PC-3 (cell line): ENCODE measurements at regions not wholly inside any gene's neighbourhood (a gene's known extent, or its start where the extent isn't known, plus 50 kb on each side); places are given as distances from the start of the nearest gene placed in this dataset.

Experiments used
- ATAC-seq: fragments of 200-7000 bp; cut with Tn5 transposase; 2 replicates; pipeline ENCODE4 v1.9.1; 2020; ENCODE audit warnings: mild to moderate bottlenecking, moderate library complexity
- BruUV-seq: library from RNA; stranded (reverse); fragments of 400-500 nt; replicated peaks from 2 replicates; lab custom pipeline; 2021; lab: Mats Ljungman, UMichigan
- CTCF ChIA-PET: fragments of 300-600 bp; sonication (Branson Sonifier 250); formaldehyde crosslinking; loops from one replicate; lab custom pipeline; 2022; ENCODE audit warnings: antibody characterized with exemption; lab: Charles Lee
- POLR2A ChIA-PET: fragments of 300-600 bp; sonication (Branson Sonifier 250); formaldehyde crosslinking; loops from one replicate; lab custom pipeline; 2022; ENCODE audit warnings: antibody characterized with exemption; ENCODE audit not compliant: unreplicated experiment; lab: Charles Lee
- DNase-seq: peaks from one replicate; pipeline ENCODE4 v3.0.0-alpha.2; 2015
- H2AFZ ChIP-seq: fragments of 300-600 bp; sonication (generic); 2 replicates; pipeline ENCODE4 v1.6.0; 2016; ENCODE audit warnings: antibody characterized with exemption, low read length
- H3F3A ChIP-seq: fragments of 300-600 bp; sonication (generic); one replicate; pipeline ENCODE4 v1.6.0; 2017; ENCODE audit warnings: antibody characterized with exemption, low read length, control low read depth, mild to moderate bottlenecking; ENCODE audit not compliant: unreplicated experiment
- H3K27ac ChIP-seq: fragments of 300-600 bp; sonication (generic); 2 replicates; pipeline ENCODE4 v1.5.1; 2016; ENCODE audit warnings: mild to moderate bottlenecking, low read length
- H3K27me3 ChIP-seq: fragments of 300-600 bp; sonication (generic); 2 replicates; pipeline ENCODE4 v1.6.1; 2016; ENCODE audit warnings: low read length, mixed read lengths
- H3K36me3 ChIP-seq: fragments of 300-600 bp; sonication (generic); 2 replicates; pipeline ENCODE4 v1.6.1; 2016; ENCODE audit warnings: low read depth, mixed run types, low read length, mixed read lengths
- H3K4me1 ChIP-seq: fragments of 300-600 bp; sonication (generic); 2 replicates; pipeline ENCODE4 v1.5.1; 2016; ENCODE audit warnings: low read length; ENCODE audit not compliant: insufficient read depth
- H3K4me2 ChIP-seq: fragments of 300-600 bp; sonication (generic); 2 replicates; pipeline ENCODE4 v1.6.0; 2016; ENCODE audit warnings: low read length
- H3K4me3 ChIP-seq: fragments of 300-600 bp; sonication (generic); 2 replicates; pipeline ENCODE4 v1.5.1; 2016; ENCODE audit warnings: mild to moderate bottlenecking, low read length, mixed read lengths
- H3K79me2 ChIP-seq: fragments of 300-600 bp; sonication (generic); 2 replicates; pipeline ENCODE4 v1.6.1; 2017; ENCODE audit warnings: low read length, mixed read lengths
- H3K9ac ChIP-seq: fragments of 300-600 bp; sonication (generic); 2 replicates; pipeline ENCODE4 v1.6.0; 2016; ENCODE audit warnings: mild to moderate bottlenecking, low read length
- H3K9me2 ChIP-seq: fragments of 300-600 bp; sonication (generic); replicated peaks from 2 replicates; pipeline ENCODE4 v1.6.1; 2016; ENCODE audit warnings: mixed run types, low read length, mixed read lengths
- H3K9me3 ChIP-seq: fragments of 300-600 bp; sonication (generic); 2 replicates; pipeline ENCODE4 v1.6.1; 2016; ENCODE audit warnings: low read length, mixed read lengths
- H4K20me1 ChIP-seq: fragments of 300-600 bp; sonication (generic); 2 replicates; pipeline ENCODE4 v1.6.1; 2016; ENCODE audit warnings: low read length, mixed read lengths
- EZH2 ChIP-seq: fragments of 300-600 bp; sonication (generic); IDR thresholded peaks from one replicate; pipeline ENCODE4 v1.6.1; 2017; ENCODE audit warnings: antibody characterized with exemption, mild to moderate bottlenecking, low read length; ENCODE audit not compliant: unreplicated experiment
- EZH2phosphoT487 ChIP-seq: fragments of 300-600 bp; sonication (generic); IDR thresholded peaks from 2 replicates; pipeline ENCODE4 v1.6.1; 2018; ENCODE audit warnings: mild to moderate bottlenecking, antibody characterized with exemption, low read length, borderline replicate concordance
- intact Hi-C: fragments of 100-400 bp; cut with micrococcal nuclease; formaldehyde crosslinking; loops from 2 replicates; pipeline ENCODE4 v1.9.0; 2023
- TF ChIP-seq, protein P1 (sequence below): fragments of 300-600 bp; sonication (generic); conservative IDR thresholded peaks from 2 replicates; pipeline ENCODE4 v1.5.1; 2017; ENCODE audit warnings: antibody characterized with exemption, low read depth, mild to moderate bottlenecking, low read length

DNA sequence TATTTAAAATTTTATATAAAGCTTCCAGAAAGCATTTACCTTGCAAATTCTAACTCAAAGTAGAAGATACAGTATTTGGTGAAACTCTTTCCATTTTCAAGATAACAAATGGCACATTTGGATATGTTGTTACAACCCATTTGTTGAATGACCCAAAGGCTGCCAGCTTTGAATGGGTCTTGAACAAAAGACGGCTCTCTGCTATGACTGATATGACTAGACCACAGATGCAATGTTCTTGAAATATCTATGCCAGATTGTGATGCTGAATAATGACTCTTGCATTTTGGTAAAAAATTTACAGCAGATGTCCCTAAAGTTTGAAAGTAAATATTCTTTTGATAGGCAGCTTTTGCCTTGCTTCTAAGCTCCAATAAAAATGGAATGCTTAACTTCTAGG is 99.6 kb downstream of the HTR1B start:
- Histone ChIP-seq H2AFZ (no peak overlapping the region), H3K4me1 (no peaks in the 10 kb centered on the region), H3K9me3 (no peaks in the 10 kb centered on the region), H3K9ac (no peak overlapping the region), H3K4me3 (no peak overlapping the region), H3K36me3 (no peaks in the 10 kb centered on the region), H3K27ac (no peak overlapping the region), H3K9me2 (no peaks in the 10 kb centered on the region), H3K4me2 (no peak overlapping the region), H3K27me3 (no peaks in the 10 kb centered on the region), H3K79me2 (no peaks in the 10 kb centered on the region), H3F3A (no peaks in the 10 kb centered on the region), H4K20me1 (no peaks in the 10 kb centered on the region)
- ChIA-PET POLR2A (no interaction called here), CTCF (no interaction called here)
- intact Hi-C loops: no loop called here
- no peak for DNase-seq
- no peak for ATAC-seq
- BruUV-seq: no TSS peak
- TF ChIP-seq EZH2phosphoT487: no peak
- TF ChIP-seq, protein P1, sequence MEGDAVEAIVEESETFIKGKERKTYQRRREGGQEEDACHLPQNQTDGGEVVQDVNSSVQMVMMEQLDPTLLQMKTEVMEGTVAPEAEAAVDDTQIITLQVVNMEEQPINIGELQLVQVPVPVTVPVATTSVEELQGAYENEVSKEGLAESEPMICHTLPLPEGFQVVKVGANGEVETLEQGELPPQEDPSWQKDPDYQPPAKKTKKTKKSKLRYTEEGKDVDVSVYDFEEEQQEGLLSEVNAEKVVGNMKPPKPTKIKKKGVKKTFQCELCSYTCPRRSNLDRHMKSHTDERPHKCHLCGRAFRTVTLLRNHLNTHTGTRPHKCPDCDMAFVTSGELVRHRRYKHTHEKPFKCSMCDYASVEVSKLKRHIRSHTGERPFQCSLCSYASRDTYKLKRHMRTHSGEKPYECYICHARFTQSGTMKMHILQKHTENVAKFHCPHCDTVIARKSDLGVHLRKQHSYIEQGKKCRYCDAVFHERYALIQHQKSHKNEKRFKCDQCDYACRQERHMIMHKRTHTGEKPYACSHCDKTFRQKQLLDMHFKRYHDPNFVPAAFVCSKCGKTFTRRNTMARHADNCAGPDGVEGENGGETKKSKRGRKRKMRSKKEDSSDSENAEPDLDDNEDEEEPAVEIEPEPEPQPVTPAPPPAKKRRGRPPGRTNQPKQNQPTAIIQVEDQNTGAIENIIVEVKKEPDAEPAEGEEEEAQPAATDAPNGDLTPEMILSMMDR: no peak
- no peak for TF ChIP-seq EZH2

- Histone ChIP-seq H3K4me2 (no peak overlapping the region), H3F3A (no peaks in the 10 kb centered on the region), H3K9ac (no peak overlapping the region), H4K20me1 (no peaks in the 10 kb centered on the region), H3K27ac (no peak overlapping the region), H3K27me3 (no peaks in the 10 kb centered on the region), H3K4me3 (no peak overlapping the region), H3K79me2 (no peaks in the 10 kb centered on the region), H2AFZ (no peak overlapping the region), H3K9me3 (no peaks in the 10 kb centered on the region), H3K9me2 (no peaks in the 10 kb centered on the region), H3K4me1 (no peaks in the 10 kb centered on the region), H3K36me3 (no peaks in the 10 kb centered on the region)
- DNase-seq: no peak
- intact Hi-C loops: no loop called here
- ChIA-PET CTCF (no interaction called here), POLR2A (no interaction called here)
- TF ChIP-seq EZH2 (no peak), EZH2phosphoT487 (no peak)
- TF ChIP-seq, protein P1: no peak
- BruUV-seq: no TSS peak
- ATAC-seq: no peak
Observed at GRCh38 chr6:77362055-77362454, 101.2 kb downstream of the HTR1B start.

DNA sequence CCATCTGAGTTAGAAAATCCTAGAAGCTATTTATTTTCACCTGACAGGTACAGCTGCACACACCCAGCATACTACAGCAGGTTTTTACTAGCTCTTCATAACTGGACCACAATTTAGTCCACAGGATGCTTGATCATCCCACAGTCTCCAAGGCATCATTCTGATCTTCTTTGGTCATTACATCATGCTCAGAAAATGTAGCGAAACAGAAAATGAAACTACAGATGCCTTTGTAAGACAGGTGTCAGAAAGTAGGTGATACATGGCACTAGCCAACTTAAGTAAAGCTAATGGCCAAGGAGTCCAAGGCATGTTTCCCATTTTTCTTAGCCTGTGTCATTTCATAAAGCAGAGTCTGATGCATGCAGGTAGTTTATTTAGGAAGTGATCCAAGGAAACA is 102.3 kb downstream of the HTR1B start:
- Histone ChIP-seq H3K36me3 (no peaks in the 10 kb centered on the region), H3K4me1 (no peaks in the 10 kb centered on the region), H3K79me2 (no peaks in the 10 kb centered on the region), H3K27me3 (no peaks in the 10 kb centered on the region), H2AFZ (no peak overlapping the region), H3K9me2 (no peaks in the 10 kb centered on the region), H3K27ac (no peak overlapping the region), H4K20me1 (no peaks in the 10 kb centered on the region), H3F3A (no peaks in the 10 kb centered on the region), H3K4me2 (no peak overlapping the region), H3K9ac (no peak overlapping the region), H3K4me3 (no peak overlapping the region), H3K9me3 (no peaks in the 10 kb centered on the region)
- no peak for DNase-seq
- no peak for ATAC-seq
- intact Hi-C loops: no loop called here
- no TSS peak for BruUV-seq
- ChIA-PET POLR2A (no interaction called here), CTCF (no interaction called here)
- TF ChIP-seq, protein P1: no peak
- TF ChIP-seq EZH2phosphoT487 (no peak), EZH2 (no peak)
